RPMI8226 (cell line): ENCODE measurements at regions not wholly inside any gene's neighbourhood (a gene's known extent, or its start where the extent isn't known, plus 50 kb on each side); places are given as distances from the start of the nearest gene placed in this dataset.
A peak's percentile ranks its signal among the peaks of the same experiment; 100 is the strongest.

Experiments
- DNase-seq: peaks from one replicate; pipeline ENCODE4 v3.0.0-alpha.2; 2015

GRCh38 chr6:119628691-119629594, 279.4 kb upstream of the MAN1A1 start:
- no peak for DNase-seq

- no peak for DNase-seq
Measured at GRCh38 chr6:119627908-119628669, 278.5 kb upstream of the MAN1A1 start.

DNA sequence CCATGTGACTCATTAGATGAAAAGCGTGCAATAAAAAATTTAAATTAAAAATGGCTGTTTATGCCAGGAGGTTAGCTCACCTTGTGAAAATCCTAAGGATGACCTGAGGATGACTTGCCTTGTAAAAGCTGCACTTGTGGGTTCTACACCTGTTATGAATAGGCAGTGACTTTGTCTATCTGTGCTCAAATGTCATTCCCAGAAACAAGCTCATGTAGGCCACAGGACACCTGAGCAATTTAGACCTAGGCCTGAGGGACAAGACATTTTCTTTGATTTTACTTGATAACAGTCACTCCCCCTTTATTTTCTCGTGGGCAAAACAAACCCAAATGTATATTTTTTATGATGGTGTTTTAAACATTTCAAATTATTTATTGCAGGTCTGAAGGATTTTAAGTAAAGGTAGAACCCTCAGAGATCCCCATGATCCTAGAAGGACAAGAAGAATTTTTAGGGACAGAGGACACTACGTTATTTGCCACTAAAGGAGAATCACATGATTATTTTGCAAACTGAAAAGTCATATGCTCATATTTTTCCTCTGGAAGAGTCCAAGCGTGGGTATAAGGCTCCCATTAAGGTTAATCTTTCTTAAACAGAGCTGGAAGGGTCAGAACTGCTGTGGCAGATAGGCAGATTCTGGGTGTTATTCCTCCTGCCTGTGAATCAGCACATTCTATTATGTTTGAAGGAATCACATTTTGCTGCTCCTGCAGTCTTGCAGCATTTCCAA, 277.5 kb upstream of the MAN1A1 start:
- no peak for DNase-seq

GRCh38 chr6:119620846-119621555, 271.4 kb upstream of the MAN1A1 start:
- no peak for DNase-seq

- DNase-seq, result no peak
Measured at GRCh38 chr6:119614138-119614537, 264.6 kb upstream of the MAN1A1 start.

- no peak for DNase-seq
Measured at GRCh38 chr6:119612911-119613381, 263.4 kb upstream of the MAN1A1 start.

DNA sequence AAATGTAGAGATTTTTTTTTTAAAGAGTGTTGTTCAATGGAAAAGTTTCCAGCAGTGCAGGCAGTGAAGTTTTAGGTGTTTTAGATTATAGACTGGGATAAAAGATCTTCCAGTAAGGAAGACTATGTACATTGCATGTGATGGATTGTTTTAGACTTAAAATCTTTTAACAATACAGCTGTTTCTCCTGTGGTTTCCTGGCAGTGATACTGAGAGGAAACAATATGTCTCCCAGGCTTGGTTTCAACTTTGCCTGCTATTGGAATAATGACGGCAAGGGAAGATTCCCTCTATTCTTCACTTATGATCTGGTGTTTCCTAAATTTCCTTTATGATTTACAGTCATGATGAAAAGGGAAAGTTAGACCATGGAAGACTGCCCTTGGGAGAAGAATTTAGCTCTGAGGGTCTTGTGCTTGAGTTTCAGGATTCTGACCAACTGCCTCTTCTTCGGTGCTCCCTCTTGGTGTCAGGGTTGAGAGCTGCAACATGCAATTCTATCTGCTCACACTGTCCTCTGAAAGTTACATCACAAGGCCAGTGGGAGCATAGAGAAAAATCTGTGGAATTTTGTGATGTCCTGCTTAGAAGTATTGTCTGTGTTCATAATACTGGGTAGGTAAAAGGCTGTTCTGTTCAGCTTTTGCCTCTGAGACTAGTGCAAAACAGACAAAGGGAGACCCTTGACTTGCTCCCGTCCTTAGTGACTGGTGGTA, 262.8 kb upstream of the MAN1A1 start:
- no peak for DNase-seq

- no peak for DNase-seq
Measured at GRCh38 chr6:119610754-119611153, 261.2 kb upstream of the MAN1A1 start.

DNA sequence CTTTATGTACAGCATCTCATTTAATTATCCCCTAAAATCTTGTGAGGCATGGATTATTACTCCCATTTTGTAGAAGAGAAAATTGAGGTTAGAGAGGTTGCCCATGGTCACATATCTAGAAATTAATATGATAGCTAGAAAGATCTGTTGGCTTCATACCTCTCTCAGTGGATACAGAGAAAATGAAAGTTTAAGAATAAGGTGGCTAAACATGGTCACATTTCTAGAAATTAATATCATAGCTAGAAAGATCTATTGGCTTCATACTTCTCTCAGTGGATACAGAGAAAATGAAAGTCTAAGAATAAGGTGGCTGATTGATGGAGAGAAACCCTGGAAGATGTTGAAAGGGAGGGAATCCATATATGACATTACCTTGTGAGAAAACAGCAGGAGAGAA, 260.7 kb upstream of the MAN1A1 start:
- DNase-seq, result no peak

- no peak for DNase-seq
Measured at GRCh38 chr6:119609865-119610264, 260.3 kb upstream of the MAN1A1 start.

- no peak for DNase-seq
Measured at GRCh38 chr6:119608994-119609393, 259.4 kb upstream of the MAN1A1 start.

DNA sequence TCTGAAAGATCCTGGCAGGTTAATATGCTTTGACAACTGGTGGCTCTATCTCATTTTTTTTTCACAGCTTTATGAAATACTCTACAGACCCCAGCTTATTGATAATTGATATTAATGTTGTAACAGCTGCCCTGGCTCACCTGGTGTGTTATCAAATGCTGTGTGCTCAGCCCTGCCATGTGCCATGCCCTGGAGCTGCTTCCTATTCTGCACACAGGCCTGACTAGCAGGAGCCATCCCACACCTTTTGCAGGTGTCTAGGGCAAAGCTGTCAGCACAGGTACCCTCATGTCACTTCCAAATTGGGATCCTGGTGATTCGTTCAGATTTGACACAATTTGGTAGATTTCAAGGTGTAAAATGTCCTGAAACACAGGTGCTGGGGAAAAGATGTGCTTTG, 254.6 kb upstream of the MAN1A1 start:
- DNase-seq, result no peak

DNA sequence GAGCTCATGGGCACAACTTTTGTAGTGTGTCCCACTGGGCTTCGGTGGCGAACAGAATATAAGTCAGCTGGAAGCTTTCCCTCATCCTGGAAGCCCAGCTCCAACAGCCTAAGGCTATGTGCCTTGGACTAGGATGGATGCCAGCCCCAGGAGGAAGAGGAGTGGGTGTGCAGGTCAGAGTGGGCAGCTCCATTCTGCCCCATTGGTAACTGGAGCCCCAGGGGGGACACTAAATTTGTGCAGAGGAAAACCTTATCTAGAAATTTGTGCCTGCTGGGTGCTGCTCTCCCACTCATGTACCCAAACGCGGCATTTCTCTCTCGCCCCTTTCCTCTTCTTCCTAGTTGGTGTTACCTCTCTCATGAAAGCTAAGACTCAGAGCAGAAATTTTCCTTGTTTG, 253.9 kb upstream of the MAN1A1 start:
- DNase-seq, result no peak

GRCh38 chr6:119602215-119603178, 252.9 kb upstream of the MAN1A1 start:
- DNase-seq, result no peak

- no peak for DNase-seq
Measured at GRCh38 chr6:119598883-119599282, 249.3 kb upstream of the MAN1A1 start.

DNA sequence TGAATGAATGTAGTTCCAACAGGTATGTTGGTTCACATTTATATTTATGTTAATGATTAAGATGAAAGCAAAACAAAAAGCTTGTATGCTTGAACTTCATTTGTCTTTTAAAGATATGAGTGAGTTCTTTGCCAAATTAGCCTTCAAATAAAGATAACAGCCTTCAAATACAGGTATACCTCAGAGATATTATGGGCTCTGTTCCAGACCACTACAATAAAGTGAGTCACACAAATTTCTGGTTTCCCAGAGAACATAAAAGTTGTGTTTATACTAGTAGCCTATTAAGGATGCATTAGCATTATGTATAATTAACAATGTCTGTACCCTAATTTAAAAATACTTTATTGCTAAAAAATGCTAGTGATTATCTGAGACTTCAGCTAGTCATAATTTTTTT, 245.3 kb upstream of the MAN1A1 start:
- no peak for DNase-seq

DNA sequence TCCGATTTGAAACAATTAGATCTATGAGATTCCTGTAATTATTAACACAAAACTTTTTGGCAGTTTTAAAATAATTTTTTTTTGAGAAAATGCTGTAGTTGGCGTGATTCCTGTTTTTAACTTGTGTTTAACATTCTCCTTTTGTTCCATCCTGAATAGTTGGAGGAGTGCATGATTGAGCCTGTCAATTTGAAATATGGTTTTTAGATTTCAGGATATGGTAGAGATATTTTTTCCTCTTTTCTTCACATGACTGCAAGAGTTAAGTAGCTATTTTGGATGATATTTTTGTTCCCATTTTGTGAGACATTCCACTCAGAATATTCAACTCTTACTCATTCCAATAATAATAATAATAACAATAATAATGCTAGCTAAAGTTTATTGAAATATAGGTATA, 241.7 kb upstream of the MAN1A1 start:
- DNase-seq, result no peak

- DNase-seq, result no peak
Measured at GRCh38 chr6:119590066-119590465, 240.5 kb upstream of the MAN1A1 start.

DNA sequence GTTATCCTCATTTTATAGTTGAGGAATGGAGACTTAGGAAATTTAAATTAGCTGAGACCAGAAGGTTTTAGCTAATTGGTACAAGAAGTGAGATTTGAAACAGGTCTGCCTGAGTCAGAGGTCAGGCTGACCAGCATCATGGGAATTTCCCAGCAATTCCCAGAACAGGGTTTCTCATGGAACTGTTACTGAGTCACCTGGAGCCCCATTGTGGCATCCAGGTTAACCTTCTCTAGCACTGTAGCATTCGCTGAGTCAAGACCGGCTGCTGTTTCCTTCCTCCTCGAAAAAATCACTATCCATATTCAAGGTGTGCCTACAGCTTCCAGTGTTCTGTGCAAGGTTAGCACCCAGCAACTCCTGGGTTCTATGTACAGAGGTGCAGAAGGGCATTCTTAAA, 238.0 kb upstream of the MAN1A1 start:
- no peak for DNase-seq

DNA sequence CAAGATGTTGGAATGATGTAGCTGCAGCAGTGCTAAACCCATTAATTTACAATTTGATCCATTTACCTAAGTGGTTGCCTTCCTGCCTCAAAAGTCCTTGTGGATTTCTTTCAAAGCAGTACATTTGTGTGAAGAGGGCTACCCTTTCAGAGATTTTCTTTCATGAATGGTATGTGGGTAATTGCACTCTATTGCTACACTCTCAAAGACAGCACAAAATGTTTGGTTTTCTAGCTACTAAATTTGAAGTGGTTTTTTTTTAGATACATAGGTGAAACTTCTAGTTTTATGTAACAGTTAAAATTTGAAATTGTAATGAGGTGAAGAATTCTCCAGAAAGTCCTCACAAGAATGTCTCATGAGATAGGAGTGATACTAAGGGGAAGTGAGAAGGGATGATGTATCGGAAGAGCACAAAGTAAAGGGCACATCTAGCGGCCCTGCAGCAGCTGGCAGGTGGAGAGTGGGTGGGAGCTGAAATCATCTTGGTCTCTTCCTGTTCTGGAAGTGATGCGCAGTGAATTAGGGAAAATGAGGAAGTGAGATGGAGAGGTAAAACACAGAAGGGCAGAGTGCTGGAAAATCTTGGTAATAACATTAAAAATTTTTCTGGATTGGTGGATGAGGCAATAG, 236.8 kb upstream of the MAN1A1 start:
- DNase-seq, result peak; percentile 49
